HepG2 (cell line): ENCODE measurements at regions not wholly inside any gene's neighbourhood (a gene's known extent, or its start where the extent isn't known, plus 50 kb on each side); places are given as distances from the start of the nearest gene placed in this dataset.

ENCODE experiments used
- ATAC-seq: fragments of 200-7000 bp; cut with Tn5 transposase; 3 replicates; pipeline ENCODE4 v1.9.1; 2020; ENCODE audit warnings: mild to moderate bottlenecking, moderate library complexity
- BruUV-seq: library from RNA; stranded (reverse); fragments of 400-500 nt; replicated peaks from 2 replicates; lab custom pipeline; 2021; lab: Mats Ljungman, UMichigan
- CTCF ChIA-PET: fragments of 300-600 bp; formaldehyde crosslinking; extraction: SDS; loops from one replicate; lab custom pipeline; 2021; ENCODE audit warnings: low total read pairs, inconsistent platforms, low intra/inter-chr PET ratio; lab: Yijun Ruan, JAX
- POLR2A ChIA-PET: fragments of 350-600 bp; sonication (Branson Sonifier 250); formaldehyde crosslinking; loops from one replicate; lab custom pipeline; 2020; ENCODE audit warnings: antibody characterized with exemption, inconsistent platforms; lab: Yijun Ruan, JAX
- DNase-seq: peaks from one replicate; pipeline ENCODE4 v3.0.0-alpha.2; 2015; ENCODE audit warnings: low spot score
- FAIRE-seq: peaks from 3 replicates; lab custom pipeline; 2011; peaks lifted over from hg19 to GRCh38; lab: Jason Lieb, UNC
- H2AFZ ChIP-seq: one replicate; pipeline ENCODE4 v1.6.1; 2011; ENCODE audit warnings: low read length, inconsistent platforms
- H3K27ac ChIP-seq: fragments of 300-600 bp; 3 replicates; pipeline ENCODE4 v1.8.0; 2011; ENCODE audit warnings: mixed run types, mild to moderate bottlenecking, mixed read lengths, low read length, inconsistent platforms; ENCODE audit not compliant: insufficient read depth; ENCODE audit errors: extremely low read length
- H3K27me3 ChIP-seq, 2 experiments: fragments of 200-600 bp in 1 of 2; 2 replicates in 1 of 2; 3 replicates in 1 of 2; pipeline versions ENCODE4 v1.6.0 to v1.8.0; 2011; ENCODE audit warnings: low read length in 2 of 2, mild to moderate bottlenecking in 2 of 2, moderate library complexity in 2 of 2, inconsistent platforms in 1 of 2; ENCODE audit not compliant: insufficient read depth in 2 of 2, control insufficient read depth in 1 of 2
- H3K36me3 ChIP-seq, 2 experiments: fragments of 200-600 bp in 1 of 2; replicated peaks in 1 of 2; 2 replicates in 1 of 2; 3 replicates in 1 of 2; pipeline versions ENCODE4 v1.5.1 to v1.8.0; 2011; ENCODE audit warnings: low read length in 2 of 2, inconsistent platforms in 1 of 2; ENCODE audit not compliant: insufficient read depth in 2 of 2, control insufficient read depth in 1 of 2
- H3K4me1 ChIP-seq: 2 replicates; pipeline ENCODE4 v1.5.1; 2012; ENCODE audit warnings: low read length, inconsistent platforms; ENCODE audit not compliant: insufficient read depth
- H3K4me2 ChIP-seq: 2 replicates; pipeline ENCODE4 v1.6.0; 2011; ENCODE audit warnings: low read depth, low read length, inconsistent platforms
- H3K4me3 ChIP-seq, 3 experiments: fragments of 200-600 bp in 1 of 3; sonication (generic), shearing (Covaris generic) in 1 of 3; replicated peaks in 1 of 3; 2 replicates each; pipeline ENCODE4 v1.5.1; 2011 to 2016; ENCODE audit warnings: low read length in 3 of 3, inconsistent platforms in 2 of 3, low read depth in 2 of 3, mild to moderate bottlenecking in 2 of 3, control low read depth in 1 of 3, mixed read lengths in 1 of 3; ENCODE audit not compliant: insufficient read depth in 1 of 3
- H3K79me2 ChIP-seq: one replicate; pipeline ENCODE4 v1.6.1; 2011; ENCODE audit warnings: low read length, inconsistent platforms; ENCODE audit not compliant: insufficient read depth
- H3K9ac ChIP-seq: 2 replicates; pipeline ENCODE4 v1.6.0; 2011; ENCODE audit warnings: mild to moderate bottlenecking, low read depth, low read length, inconsistent platforms; ENCODE audit not compliant: insufficient read depth
- H3K9me3 ChIP-seq: 2 replicates; pipeline ENCODE4 v1.5.1; 2012; ENCODE audit warnings: mild to moderate bottlenecking, low read length
- H4K20me1 ChIP-seq: 2 replicates; pipeline ENCODE4 v1.6.0; 2011; ENCODE audit warnings: inconsistent platforms, mild to moderate bottlenecking, low read length, moderate library complexity; ENCODE audit not compliant: insufficient read depth
- ARNT2 ChIP-seq: sonication (generic); formaldehyde crosslinking; IDR thresholded peaks from 2 replicates; pipeline ENCODE4 v1.8.0; 2022; ENCODE audit warnings: mild to moderate bottlenecking, low read depth, missing genetic modification reagents, moderate library complexity
- E2F5 ChIP-seq: sonication (generic); formaldehyde crosslinking; conservative IDR thresholded peaks from 2 replicates; pipeline ENCODE4 v1.4.0; 2020; ENCODE audit warnings: missing genetic modification reagents
- FOSL2 ChIP-seq: sonication (generic); formaldehyde crosslinking; IDR thresholded peaks from 2 replicates; pipeline ENCODE4 v1.4.0; 2020; ENCODE audit warnings: missing genetic modification reagents
- HNRNPL ChIP-seq: fragments of 200-400 bp; formaldehyde crosslinking; IDR thresholded peaks from 2 replicates; pipeline ENCODE4 v1.6.1; 2017; ENCODE audit warnings: mild to moderate bottlenecking, low read depth, low read length
- HNRNPLL ChIP-seq: fragments of 200-400 bp; formaldehyde crosslinking; IDR thresholded peaks from 2 replicates; pipeline ENCODE4 v1.6.1; 2017; ENCODE audit warnings: mild to moderate bottlenecking, low read depth, low read length; ENCODE audit not compliant: poor library complexity, severe bottlenecking
- IRF2 ChIP-seq: IDR thresholded peaks from 2 replicates; pipeline ENCODE4 v1.6.1; 2018; ENCODE audit warnings: missing genetic modification reagents, missing compliant biosample characterization
- MAF1 ChIP-seq: sonication (generic); formaldehyde crosslinking; IDR thresholded peaks from 2 replicates; pipeline ENCODE4 v1.5.0; 2020; ENCODE audit warnings: missing genetic modification reagents, borderline replicate concordance
- NR2C2 ChIP-seq: sonication (generic); formaldehyde crosslinking; IDR thresholded peaks from 2 replicates; pipeline ENCODE4 v1.4.0; 2020; ENCODE audit warnings: missing genetic modification reagents, mild to moderate bottlenecking, moderate library complexity, borderline replicate concordance
- RFX1 ChIP-seq: fragments of 450-650 bp; IDR thresholded peaks from 2 replicates; pipeline ENCODE4 v1.6.1; 2017
- SCMH1 ChIP-seq: sonication (generic); formaldehyde crosslinking; IDR thresholded peaks from 2 replicates; pipeline ENCODE4 v1.9.0; 2021; ENCODE audit warnings: missing genetic modification reagents, mild to moderate bottlenecking, borderline replicate concordance
- SNAI1 ChIP-seq: sonication (generic); formaldehyde crosslinking; IDR thresholded peaks from 2 replicates; pipeline ENCODE4 v1.5.0; 2020; ENCODE audit warnings: mild to moderate bottlenecking, missing genetic modification reagents, borderline replicate concordance
- TBL1XR1 ChIP-seq: fragments of 150-350 bp; IDR thresholded peaks from 2 replicates; pipeline ENCODE4 v1.6.1; 2014; ENCODE audit warnings: borderline replicate concordance, low read length; ENCODE audit not compliant: partially characterized antibody
- TCF12 ChIP-seq, 2 experiments: fragments of 450-650 bp in 1 of 2; sonication (generic) in 1 of 2; formaldehyde crosslinking in 1 of 2; IDR thresholded peaks; 2 replicates each; pipeline versions ENCODE4 v1.6.1 to v1.8.0; 2017 to 2022; ENCODE audit warnings: antibody characterized with exemption in 1 of 2, mild to moderate bottlenecking in 1 of 2, missing genetic modification reagents in 1 of 2, moderate library complexity in 1 of 2
- TGIF2 ChIP-seq: IDR thresholded peaks from 2 replicates; pipeline ENCODE4 v1.6.1; 2016; ENCODE audit warnings: control low read depth, missing compliant biosample characterization
- U2AF2 ChIP-seq: fragments of 200-400 bp; formaldehyde crosslinking; IDR thresholded peaks from 2 replicates; pipeline ENCODE4 v1.6.1; 2017; ENCODE audit warnings: low read depth, mild to moderate bottlenecking, low read length
- ZNF564 ChIP-seq: sonication (generic); formaldehyde crosslinking; IDR thresholded peaks from 2 replicates; pipeline ENCODE4 v1.8.1; 2023; ENCODE audit warnings: mild to moderate bottlenecking, missing genetic modification reagents
- ZNF619 ChIP-seq: sonication (generic); formaldehyde crosslinking; IDR thresholded peaks from 2 replicates; pipeline ENCODE4 v1.4.0; 2020; ENCODE audit warnings: mild to moderate bottlenecking, missing genetic modification reagents
- ZNF678 ChIP-seq: sonication (generic); formaldehyde crosslinking; IDR thresholded peaks from 2 replicates; pipeline ENCODE4 v1.4.0; 2020; ENCODE audit warnings: mild to moderate bottlenecking, missing genetic modification reagents
- WGBS: methylation state at CpG from one replicate; pipeline ENCODE4 v1.1.6; 2017; ENCODE audit warnings: low lambda C conversion rate; 5-methylcytosine and 5-hydroxymethylcytosine counted together
- in situ Hi-C: cut with HindIII; loops from 2 replicates; pipeline ENCODE4 v1.10.0; 2017; ENCODE audit warnings: low pct_unique_long_range_greater_than_20kb; ENCODE audit not compliant: extremely low pct_ligation_motif_present
- intact Hi-C: fragments of 100-400 bp; cut with micrococcal nuclease; formaldehyde crosslinking; loops from one replicate; pipeline ENCODE4 v1.10.0; 2022; ENCODE audit not compliant: unreplicated experiment
- TF ChIP-seq, protein P1 (sequence below): sonication (generic); formaldehyde crosslinking; IDR thresholded peaks from one replicate; pipeline ENCODE4 v1.5.1; 2020; ENCODE audit warnings: mild to moderate bottlenecking, missing genetic modification reagents; ENCODE audit errors: not compliant biosample characterization

- Histone ChIP-seq H3K79me2 (no peaks in the 10 kb centered on the region), H3K36me3 (no peaks in the 10 kb centered on the region), H3K4me1 (no peaks in the 10 kb centered on the region), H3K9ac (no peak overlapping the region), H3K4me3 (no peak overlapping the region), H3K27me3 (no peaks in the 10 kb centered on the region), H2AFZ (no peak overlapping the region), H3K4me2 (no peak overlapping the region), H3K9me3 (no peaks in the 10 kb centered on the region), H4K20me1 (no peaks in the 10 kb centered on the region), H3K27ac (no peak overlapping the region)
- WGBS = 37% methylated on average over 3 of the region's 3 CpGs
- ATAC-seq (no peak), DNase-seq (no peak), FAIRE-seq (no peak)
- TF ChIP-seq U2AF2 (no peak), MAF1 (CRISPR knock-in tag) (no peak), TGIF2 (no peak), SCMH1 (no peak), NR2C2 (CRISPR knock-in tag) (no peak), ARNT2 (CRISPR knock-in tag) (no peak), HNRNPLL (no peak), ZNF678 (CRISPR knock-in tag) (no peak), E2F5 (no peak), FOSL2 (CRISPR knock-in tag) (no peak), SNAI1 (CRISPR knock-in tag) (no peak), ZNF564 (CRISPR knock-in tag) (no peak), HNRNPL (no peak), TCF12 (IDR thresholded peaks at IDR 0.05) (no peak), TCF12 (CRISPR knock-in tag; IDR thresholded peaks at IDR 0.05) (no peak), TBL1XR1 (no peak), IRF2 (CRISPR knock-in tag) (no peak), ZNF619 (CRISPR knock-in tag) (no peak), RFX1 (no peak)
- TF ChIP-seq, protein P1, sequence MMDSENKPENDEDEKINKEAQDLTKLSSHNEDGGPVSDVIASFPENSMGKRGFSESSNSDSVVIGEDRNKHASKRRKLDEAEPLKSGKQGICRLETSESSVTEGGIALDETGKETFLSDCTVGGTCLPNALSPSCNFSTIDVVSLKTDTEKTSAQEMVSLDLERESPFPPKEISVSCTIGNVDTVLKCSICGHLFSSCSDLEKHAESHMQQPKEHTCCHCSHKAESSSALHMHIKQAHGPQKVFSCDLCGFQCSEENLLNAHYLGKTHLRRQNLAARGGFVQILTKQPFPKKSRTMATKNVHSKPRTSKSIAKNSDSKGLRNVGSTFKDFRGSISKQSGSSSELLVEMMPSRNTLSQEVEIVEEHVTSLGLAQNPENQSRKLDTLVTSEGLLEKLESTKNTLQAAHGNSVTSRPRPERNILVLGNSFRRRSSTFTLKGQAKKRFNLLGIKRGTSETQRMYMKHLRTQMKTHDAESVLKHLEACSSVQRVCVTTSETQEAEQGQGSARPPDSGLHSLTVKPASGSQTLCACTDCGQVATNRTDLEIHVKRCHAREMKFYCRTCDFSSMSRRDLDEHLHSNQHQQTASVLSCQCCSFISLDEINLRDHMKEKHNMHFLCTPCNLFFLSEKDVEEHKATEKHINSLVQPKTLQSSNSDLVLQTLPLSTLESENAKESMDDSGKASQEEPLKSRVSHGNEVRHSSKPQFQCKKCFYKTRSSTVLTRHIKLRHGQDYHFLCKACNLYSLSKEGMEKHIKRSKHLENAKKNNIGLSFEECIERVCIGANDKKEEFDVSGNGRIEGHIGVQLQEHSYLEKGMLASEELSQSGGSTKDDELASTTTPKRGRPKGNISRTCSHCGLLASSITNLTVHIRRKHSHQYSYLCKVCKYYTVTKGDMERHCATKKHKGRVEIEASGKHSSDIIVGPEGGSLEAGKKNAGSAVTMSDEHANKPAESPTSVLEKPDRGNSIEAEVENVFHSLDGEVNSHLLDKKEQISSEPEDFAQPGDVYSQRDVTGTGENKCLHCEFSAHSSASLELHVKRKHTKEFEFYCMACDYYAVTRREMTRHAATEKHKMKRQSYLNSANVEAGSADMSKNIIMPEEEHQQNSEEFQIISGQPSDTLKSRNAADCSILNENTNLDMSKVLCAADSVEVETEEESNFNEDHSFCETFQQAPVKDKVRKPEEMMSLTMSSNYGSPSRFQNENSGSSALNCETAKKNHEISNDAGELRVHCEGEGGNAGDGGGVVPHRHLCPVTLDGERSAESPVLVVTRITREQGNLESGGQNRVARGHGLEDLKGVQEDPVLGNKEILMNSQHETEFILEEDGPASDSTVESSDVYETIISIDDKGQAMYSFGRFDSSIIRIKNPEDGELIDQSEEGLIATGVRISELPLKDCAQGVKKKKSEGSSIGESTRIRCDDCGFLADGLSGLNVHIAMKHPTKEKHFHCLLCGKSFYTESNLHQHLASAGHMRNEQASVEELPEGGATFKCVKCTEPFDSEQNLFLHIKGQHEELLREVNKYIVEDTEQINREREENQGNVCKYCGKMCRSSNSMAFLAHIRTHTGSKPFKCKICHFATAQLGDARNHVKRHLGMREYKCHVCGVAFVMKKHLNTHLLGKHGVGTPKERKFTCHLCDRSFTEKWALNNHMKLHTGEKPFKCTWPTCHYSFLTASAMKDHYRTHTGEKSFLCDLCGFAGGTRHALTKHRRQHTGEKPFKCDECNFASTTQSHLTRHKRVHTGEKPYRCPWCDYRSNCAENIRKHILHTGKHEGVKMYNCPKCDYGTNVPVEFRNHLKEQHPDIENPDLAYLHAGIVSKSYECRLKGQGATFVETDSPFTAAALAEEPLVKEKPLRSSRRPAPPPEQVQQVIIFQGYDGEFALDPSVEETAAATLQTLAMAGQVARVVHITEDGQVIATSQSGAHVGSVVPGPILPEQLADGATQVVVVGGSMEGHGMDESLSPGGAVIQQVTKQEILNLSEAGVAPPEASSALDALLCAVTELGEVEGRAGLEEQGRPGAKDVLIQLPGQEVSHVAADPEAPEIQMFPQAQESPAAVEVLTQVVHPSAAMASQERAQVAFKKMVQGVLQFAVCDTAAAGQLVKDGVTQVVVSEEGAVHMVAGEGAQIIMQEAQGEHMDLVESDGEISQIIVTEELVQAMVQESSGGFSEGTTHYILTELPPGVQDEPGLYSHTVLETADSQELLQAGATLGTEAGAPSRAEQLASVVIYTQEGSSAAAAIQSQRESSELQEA (CRISPR knock-in tag) = no peak
- intact Hi-C loops (no loop called here), in situ Hi-C loops (no loop called here)
- CTCF ChIA-PET = no interaction called here
- POLR2A ChIA-PET = no interaction called here
- BruUV-seq = no TSS peak
Observed at GRCh38 chr5:6261256-6261655, 117.1 kb downstream of the MED10 start.
